Effector CD4-positive, alpha-beta T cell (primary cell): ENCODE measurements at regions not wholly inside any gene's neighbourhood (a gene's known extent, or its start where the extent isn't known, plus 50 kb on each side); places are given as distances from the start of the nearest gene placed in this dataset.

Experiments
- DNase-seq: peaks from one replicate; pipeline ENCODE4 v3.0.0-alpha.2; 2020

GRCh38 chr14:65360144-65360784 is 52.3 kb upstream of the FUT8 start:
- DNase-seq = no peak

GRCh38 chr14:65361920-65362319 is 50.6 kb upstream of the FUT8 start:
- DNase-seq = no peak
